OCI-LY1 (cell line): ENCODE measurements at regions not wholly inside any gene's neighbourhood (a gene's known extent, or its start where the extent isn't known, plus 50 kb on each side); places are given as distances from the start of the nearest gene placed in this dataset.

Experiments
- EZH2 ChIP-seq: fragments of 200-600 bp; sonication (generic), shearing (Covaris generic); IDR thresholded peaks from 2 replicates; pipeline ENCODE4 v1.8.0; 2017; ENCODE audit warnings: borderline replicate concordance, mixed run types, mild to moderate bottlenecking, antibody characterized with exemption, low read length, moderate library complexity, mixed read lengths
- TF ChIP-seq, protein P1 (sequence below): fragments of 200-600 bp; sonication (generic), shearing (Covaris generic); IDR thresholded peaks from 2 replicates; pipeline ENCODE4 v1.5.1; 2017; ENCODE audit warnings: mild to moderate bottlenecking, antibody characterized with exemption, low read length, moderate library complexity, mixed read lengths

DNA sequence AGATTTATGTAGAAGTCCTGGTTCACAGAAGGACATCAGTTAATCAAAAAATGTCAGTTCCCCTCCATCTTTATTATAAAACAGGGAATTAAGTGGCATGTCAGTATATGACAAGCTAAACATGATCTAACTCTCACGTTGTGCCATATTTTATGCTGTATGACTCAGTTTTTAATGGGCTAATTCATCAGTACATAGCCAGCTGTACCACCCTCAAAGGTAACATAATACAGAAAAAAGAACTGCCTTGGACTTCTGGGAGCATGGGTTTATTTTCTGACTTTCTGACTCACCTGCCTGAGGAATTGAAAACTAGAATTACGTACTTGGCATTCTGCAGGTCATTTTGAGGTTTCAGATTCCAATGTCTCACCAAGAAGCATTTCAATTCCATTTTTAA lies 135.7 kb downstream of the CMPK2 start:
- TF ChIP-seq, protein P1, sequence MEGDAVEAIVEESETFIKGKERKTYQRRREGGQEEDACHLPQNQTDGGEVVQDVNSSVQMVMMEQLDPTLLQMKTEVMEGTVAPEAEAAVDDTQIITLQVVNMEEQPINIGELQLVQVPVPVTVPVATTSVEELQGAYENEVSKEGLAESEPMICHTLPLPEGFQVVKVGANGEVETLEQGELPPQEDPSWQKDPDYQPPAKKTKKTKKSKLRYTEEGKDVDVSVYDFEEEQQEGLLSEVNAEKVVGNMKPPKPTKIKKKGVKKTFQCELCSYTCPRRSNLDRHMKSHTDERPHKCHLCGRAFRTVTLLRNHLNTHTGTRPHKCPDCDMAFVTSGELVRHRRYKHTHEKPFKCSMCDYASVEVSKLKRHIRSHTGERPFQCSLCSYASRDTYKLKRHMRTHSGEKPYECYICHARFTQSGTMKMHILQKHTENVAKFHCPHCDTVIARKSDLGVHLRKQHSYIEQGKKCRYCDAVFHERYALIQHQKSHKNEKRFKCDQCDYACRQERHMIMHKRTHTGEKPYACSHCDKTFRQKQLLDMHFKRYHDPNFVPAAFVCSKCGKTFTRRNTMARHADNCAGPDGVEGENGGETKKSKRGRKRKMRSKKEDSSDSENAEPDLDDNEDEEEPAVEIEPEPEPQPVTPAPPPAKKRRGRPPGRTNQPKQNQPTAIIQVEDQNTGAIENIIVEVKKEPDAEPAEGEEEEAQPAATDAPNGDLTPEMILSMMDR, result no peak
- no peak for TF ChIP-seq EZH2
